ENCODE measurements at regions not wholly inside any gene's neighbourhood (a gene's known extent, or its start where the extent isn't known, plus 50 kb on each side); places are given as distances from the start of the nearest gene placed in this dataset.

GRCh38 chr3:187958432-187959003, 195.4 kb upstream of the LPP start:
- TF ChIP-seq CTCF (conservative IDR thresholded peaks at IDR 0.05; ENCODE audit: low read depth, low read length), result no peak
- TF ChIP-seq MAFK (IDR thresholded peaks at IDR 0.05; ENCODE audit: low read depth, low read length), result no peak
- TF ChIP-seq ELK1 (IDR thresholded peaks at IDR 0.05; ENCODE audit: borderline replicate concordance, low read depth, low read length), result no peak
- no peak for TF ChIP-seq POLR2A (IDR thresholded peaks at IDR 0.05; ENCODE audit: low read depth, low read length)
- TF ChIP-seq RAD21 (IDR thresholded peaks at IDR 0.05; ENCODE audit: low read length), result no peak
- no peak for TF ChIP-seq RFX5 (IDR thresholded peaks at IDR 0.05; ENCODE audit: low read depth, low read length)
- TF ChIP-seq CEBPB (IDR thresholded peaks at IDR 0.05; ENCODE audit: low read depth, low read length), result no peak

Measured in IMR-90 (cell line).